WTC11 (cell line): ENCODE measurements at regions not wholly inside any gene's neighbourhood (a gene's known extent, or its start where the extent isn't known, plus 50 kb on each side); places are given as distances from the start of the nearest gene placed in this dataset.
"Not testable (repeated sequence)": the region's sequence is repeated elsewhere in the genome, so short reads cannot be mapped to it uniquely, and the experiment has no call there.

Experiments used
- ATAC-seq: fragments of 200-7000 bp; cut with Tn5 transposase; 2 replicates; pipeline ENCODE4 v1.10.0; 2021; ENCODE audit warnings: mild to moderate bottlenecking, moderate library complexity
- CTCF ChIA-PET: fragments of 300-600 bp; sonication (Branson Sonifier 250); formaldehyde crosslinking; loops from one replicate; lab custom pipeline; 2021; ENCODE audit warnings: antibody characterized with exemption; lab: Charles Lee
- POLR2A ChIA-PET: fragments of 350-600 bp; sonication (Branson Sonifier 250); formaldehyde crosslinking; loops from one replicate; lab custom pipeline; 2021; ENCODE audit warnings: antibody characterized with exemption; lab: Charles Lee
- DNase-seq: peaks from one replicate; pipeline ENCODE4 v3.0.0; 2021; ENCODE audit warnings: low spot score
- H3K27ac Mint-ChIP-seq: 2 replicates; pipeline ENCODE4 v1.8.0; 2021; ENCODE audit warnings: mixed read lengths
- H3K27me3 Mint-ChIP-seq: 2 replicates; pipeline ENCODE4 v1.8.0; 2021; ENCODE audit warnings: low read depth, mild to moderate bottlenecking, moderate library complexity, mixed read lengths
- H3K36me3 Mint-ChIP-seq: 2 replicates; pipeline ENCODE4 v1.8.0; 2021; ENCODE audit warnings: mixed read lengths
- H3K4me1 Mint-ChIP-seq: 2 replicates; pipeline ENCODE4 v1.8.0; 2022; ENCODE audit warnings: mixed read lengths
- H3K4me3 Mint-ChIP-seq: 2 replicates; pipeline ENCODE4 v1.8.0; 2021; ENCODE audit warnings: mild to moderate bottlenecking, moderate library complexity, mixed read lengths
- H3K9me3 Mint-ChIP-seq: 2 replicates; pipeline ENCODE4 v1.8.0; 2021; ENCODE audit warnings: mixed read lengths
- ARID4B ChIP-seq: sonication (generic); formaldehyde crosslinking; IDR thresholded peaks from 2 replicates; pipeline ENCODE4 v1.8.0; 2023; ENCODE audit warnings: missing genetic modification reagents, mild to moderate bottlenecking, borderline replicate concordance
- ELF4 ChIP-seq: sonication (generic); formaldehyde crosslinking; IDR thresholded peaks from 2 replicates; pipeline ENCODE4 v1.8.1; 2022; ENCODE audit warnings: low read depth, mild to moderate bottlenecking, moderate library complexity, missing genetic modification reagents
- MLX ChIP-seq: sonication (generic); formaldehyde crosslinking; IDR thresholded peaks from 2 replicates; pipeline ENCODE4 v1.8.1; 2023; ENCODE audit warnings: mild to moderate bottlenecking, missing genetic modification reagents, moderate library complexity
- RORB ChIP-seq: fragments of 250-450 bp; sonication (Bioruptor Pico); IDR thresholded peaks from 2 replicates; pipeline ENCODE4 v1.9.0; 2021; ENCODE audit warnings: mild to moderate bottlenecking
- SOX15 ChIP-seq: fragments of 250-450 bp; sonication (Bioruptor Pico); IDR thresholded peaks from 2 replicates; pipeline ENCODE4 v1.9.0; 2021; ENCODE audit warnings: mild to moderate bottlenecking
- ZNF138 ChIP-seq: sonication (generic); formaldehyde crosslinking; conservative IDR thresholded peaks from 2 replicates; pipeline ENCODE4 v1.8.1; 2022; ENCODE audit warnings: mild to moderate bottlenecking, moderate library complexity, missing genetic modification reagents
- TF ChIP-seq, protein P1 (sequence below): sonication (generic); formaldehyde crosslinking; IDR thresholded peaks from 2 replicates; pipeline ENCODE4 v1.8.1; 2023; ENCODE audit warnings: mild to moderate bottlenecking, missing genetic modification reagents
- TF ChIP-seq, protein P2 (sequence below): sonication (generic); formaldehyde crosslinking; IDR thresholded peaks from 2 replicates; pipeline ENCODE4 v1.8.0; 2022; ENCODE audit warnings: missing genetic modification reagents
- TF ChIP-seq, protein P3 (sequence below): fragments of 250-450 bp; sonication (Bioruptor Pico); IDR thresholded peaks from 2 replicates; pipeline ENCODE4 v2.1.2; 2022; ENCODE audit warnings: mild to moderate bottlenecking, moderate library complexity

DNA sequence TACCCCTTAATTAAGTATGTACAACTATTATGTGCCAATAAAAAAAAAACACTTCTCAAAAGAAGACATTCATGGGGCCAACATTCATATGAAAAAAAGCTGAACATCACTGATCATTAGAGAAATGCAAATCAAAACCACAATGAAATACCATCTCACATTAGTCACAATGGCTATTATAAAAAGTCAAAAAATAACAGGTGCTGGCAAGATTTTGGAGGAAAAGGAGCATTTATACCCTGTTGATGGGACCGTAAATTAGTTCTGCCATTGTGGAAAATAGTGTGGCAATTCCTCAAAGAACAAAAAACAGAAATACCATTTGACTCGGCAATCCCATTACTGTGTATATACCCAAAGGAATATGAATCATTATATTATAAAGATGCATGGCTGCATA, 229.9 kb downstream of the PAPSS1 start (continued):
- TF ChIP-seq ARID4B (CRISPR knock-in tag) (no peak), ZNF138 (CRISPR knock-in tag) (no peak)

DNA sequence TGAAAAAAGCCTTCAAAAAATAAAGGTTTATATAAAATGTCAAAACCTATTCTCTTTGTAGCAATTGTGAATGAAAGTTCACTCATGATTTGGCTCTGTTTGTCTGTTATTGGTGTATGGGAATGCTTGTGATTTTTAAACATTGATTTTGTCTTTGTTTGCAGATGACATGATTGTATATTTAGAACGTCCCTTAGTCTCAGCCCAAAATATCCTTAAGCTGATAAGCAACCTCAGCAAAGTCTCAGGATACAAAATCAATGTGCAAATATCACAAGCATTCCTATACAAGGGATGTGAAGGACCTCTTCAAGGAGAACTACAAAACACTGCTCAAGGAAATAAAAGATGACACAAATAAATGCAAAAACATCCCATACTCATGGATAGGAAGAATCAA, 236.4 kb downstream of the PAPSS1 start:
- DNase-seq, H3K4me3 Mint-ChIP-seq, ATAC-seq, H3K27ac Mint-ChIP-seq, H3K36me3 Mint-ChIP-seq, POLR2A ChIA-PET, H3K27me3 Mint-ChIP-seq, H3K4me1 Mint-ChIP-seq, CTCF ChIA-PET: not testable (repeated sequence)
- H3K9me3 Mint-ChIP-seq = peaks cover 36% of the 10 kb centered on the region

- DNase-seq (no peak), ATAC-seq (peak; percentile 46; the same call in 1 of the 2 replicates)
- H3K4me1 Mint-ChIP-seq = no peaks in the 10 kb centered on the region
- H3K27ac Mint-ChIP-seq = no peak overlapping the region
- no peak for TF ChIP-seq ELF4 (CRISPR knock-in tag)
- TF ChIP-seq, protein P1, sequence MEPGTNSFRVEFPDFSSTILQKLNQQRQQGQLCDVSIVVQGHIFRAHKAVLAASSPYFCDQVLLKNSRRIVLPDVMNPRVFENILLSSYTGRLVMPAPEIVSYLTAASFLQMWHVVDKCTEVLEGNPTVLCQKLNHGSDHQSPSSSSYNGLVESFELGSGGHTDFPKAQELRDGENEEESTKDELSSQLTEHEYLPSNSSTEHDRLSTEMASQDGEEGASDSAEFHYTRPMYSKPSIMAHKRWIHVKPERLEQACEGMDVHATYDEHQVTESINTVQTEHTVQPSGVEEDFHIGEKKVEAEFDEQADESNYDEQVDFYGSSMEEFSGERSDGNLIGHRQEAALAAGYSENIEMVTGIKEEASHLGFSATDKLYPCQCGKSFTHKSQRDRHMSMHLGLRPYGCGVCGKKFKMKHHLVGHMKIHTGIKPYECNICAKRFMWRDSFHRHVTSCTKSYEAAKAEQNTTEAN (CRISPR knock-in tag) = no peak
- TF ChIP-seq, protein P2, sequence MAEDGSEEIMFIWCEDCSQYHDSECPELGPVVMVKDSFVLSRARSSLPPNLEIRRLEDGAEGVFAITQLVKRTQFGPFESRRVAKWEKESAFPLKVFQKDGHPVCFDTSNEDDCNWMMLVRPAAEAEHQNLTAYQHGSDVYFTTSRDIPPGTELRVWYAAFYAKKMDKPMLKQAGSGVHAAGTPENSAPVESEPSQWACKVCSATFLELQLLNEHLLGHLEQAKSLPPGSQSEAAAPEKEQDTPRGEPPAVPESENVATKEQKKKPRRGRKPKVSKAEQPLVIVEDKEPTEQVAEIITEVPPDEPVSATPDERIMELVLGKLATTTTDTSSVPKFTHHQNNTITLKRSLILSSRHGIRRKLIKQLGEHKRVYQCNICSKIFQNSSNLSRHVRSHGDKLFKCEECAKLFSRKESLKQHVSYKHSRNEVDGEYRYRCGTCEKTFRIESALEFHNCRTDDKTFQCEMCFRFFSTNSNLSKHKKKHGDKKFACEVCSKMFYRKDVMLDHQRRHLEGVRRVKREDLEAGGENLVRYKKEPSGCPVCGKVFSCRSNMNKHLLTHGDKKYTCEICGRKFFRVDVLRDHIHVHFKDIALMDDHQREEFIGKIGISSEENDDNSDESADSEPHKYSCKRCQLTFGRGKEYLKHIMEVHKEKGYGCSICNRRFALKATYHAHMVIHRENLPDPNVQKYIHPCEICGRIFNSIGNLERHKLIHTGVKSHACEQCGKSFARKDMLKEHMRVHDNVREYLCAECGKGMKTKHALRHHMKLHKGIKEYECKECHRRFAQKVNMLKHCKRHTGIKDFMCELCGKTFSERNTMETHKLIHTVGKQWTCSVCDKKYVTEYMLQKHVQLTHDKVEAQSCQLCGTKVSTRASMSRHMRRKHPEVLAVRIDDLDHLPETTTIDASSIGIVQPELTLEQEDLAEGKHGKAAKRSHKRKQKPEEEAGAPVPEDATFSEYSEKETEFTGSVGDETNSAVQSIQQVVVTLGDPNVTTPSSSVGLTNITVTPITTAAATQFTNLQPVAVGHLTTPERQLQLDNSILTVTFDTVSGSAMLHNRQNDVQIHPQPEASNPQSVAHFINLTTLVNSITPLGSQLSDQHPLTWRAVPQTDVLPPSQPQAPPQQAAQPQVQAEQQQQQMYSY (CRISPR knock-in tag) = no peak
- no peak for TF ChIP-seq SOX15 (CRISPR knock-in tag)
- TF ChIP-seq RORB (CRISPR knock-in tag) = no peak
- TF ChIP-seq, protein P3, sequence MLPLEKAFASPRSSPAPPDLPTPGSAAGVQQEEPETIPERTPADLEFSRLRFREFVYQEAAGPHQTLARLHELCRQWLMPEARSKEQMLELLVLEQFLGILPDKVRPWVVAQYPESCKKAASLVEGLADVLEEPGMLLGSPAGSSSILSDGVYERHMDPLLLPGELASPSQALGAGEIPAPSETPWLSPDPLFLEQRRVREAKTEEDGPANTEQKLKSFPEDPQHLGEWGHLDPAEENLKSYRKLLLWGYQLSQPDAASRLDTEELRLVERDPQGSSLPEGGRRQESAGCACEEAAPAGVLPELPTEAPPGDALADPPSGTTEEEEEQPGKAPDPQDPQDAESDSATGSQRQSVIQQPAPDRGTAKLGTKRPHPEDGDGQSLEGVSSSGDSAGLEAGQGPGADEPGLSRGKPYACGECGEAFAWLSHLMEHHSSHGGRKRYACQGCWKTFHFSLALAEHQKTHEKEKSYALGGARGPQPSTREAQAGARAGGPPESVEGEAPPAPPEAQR (CRISPR knock-in tag) = no peak
- no peak for TF ChIP-seq ARID4B (CRISPR knock-in tag)
- no peak for TF ChIP-seq MLX
- CTCF ChIA-PET = no interaction called here
- H3K4me3 Mint-ChIP-seq = no peak overlapping the region
- peaks cover 10% of the 10 kb centered on the region for H3K36me3 Mint-ChIP-seq
- POLR2A ChIA-PET = no interaction called here
- no peaks in the 10 kb centered on the region for H3K27me3 Mint-ChIP-seq
- H3K9me3 Mint-ChIP-seq = peaks cover 36% of the 10 kb centered on the region
Measured at GRCh38 chr4:107482546-107482945, 237.5 kb downstream of the PAPSS1 start.
